ENCODE measurements at regions not wholly inside any gene's neighbourhood (a gene's known extent, or its start where the extent isn't known, plus 50 kb on each side); places are given as distances from the start of the nearest gene placed in this dataset.

DNA sequence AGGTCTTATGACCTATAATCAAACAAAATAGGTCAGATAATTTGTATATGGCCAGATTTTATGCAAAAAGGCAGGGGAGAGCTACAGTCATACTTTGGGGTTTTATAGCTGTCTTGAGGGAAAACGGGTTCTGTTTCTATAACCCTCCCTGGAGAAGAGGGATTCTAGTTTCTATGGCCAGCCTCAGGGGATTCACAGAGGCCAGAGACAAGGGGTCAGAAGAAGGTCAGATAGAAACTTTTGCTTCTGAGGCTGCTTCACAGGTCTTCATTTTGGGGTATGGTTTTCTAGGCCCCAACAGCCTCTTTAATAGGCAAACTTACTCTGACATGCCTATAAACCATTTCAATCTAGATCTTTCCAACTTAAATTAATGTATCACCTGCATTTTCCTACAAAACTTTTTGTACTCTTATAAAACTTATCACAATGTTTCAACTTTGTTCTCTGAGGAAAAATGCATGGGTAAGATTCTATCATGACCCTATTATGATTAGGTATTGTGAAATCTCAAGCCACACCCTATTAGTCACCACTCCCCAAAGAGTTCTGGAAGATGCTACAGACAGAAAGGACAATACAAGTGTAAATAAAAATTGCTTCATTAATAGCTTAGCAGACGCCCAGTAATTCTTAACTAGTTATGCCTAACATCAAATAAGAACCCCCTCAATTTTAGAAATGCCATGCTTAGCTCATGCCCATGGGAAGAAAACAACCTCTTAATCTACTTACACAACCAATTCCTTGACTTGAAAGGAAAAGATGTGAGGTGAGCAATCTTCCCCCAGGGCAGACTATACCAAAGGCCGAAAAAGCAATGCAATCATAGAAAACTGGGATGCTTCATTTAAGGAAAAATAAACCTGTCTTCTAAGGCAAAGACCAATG, 396.6 kb downstream of the TLR4 start:
- H3K27me3 ChIP-seq (ENCODE audit: control insufficient read depth, insufficient read depth, low read length): no peaks in the 10 kb centered on the region
- TF ChIP-seq CTCF (IDR thresholded peaks at IDR 0.05; ENCODE audit: low read depth, low read length): no peak
- CTCF ChIA-PET: no interaction called here
- H3K9me3 ChIP-seq (ENCODE audit: control insufficient read depth, insufficient read depth, low read length): peaks cover 9% of the 10 kb centered on the region; the same call in 1 of the 2 replicates
- POLR2A ChIA-PET: no interaction called here
- H3K27ac ChIP-seq (ENCODE audit: low read depth, low read length): no peak overlapping the region
- no peak overlapping the region for H3K4me3 ChIP-seq (ENCODE audit: low read depth, low read length)
- DNase-seq (ENCODE audit: low read depth, low spot score): no peak

- Histone ChIP-seq H3K27me3 (ENCODE audit: control insufficient read depth, insufficient read depth, low read length) (no peaks in the 10 kb centered on the region), H3K4me3 (ENCODE audit: low read depth, low read length) (no peak overlapping the region), H3K27ac (ENCODE audit: low read depth, low read length) (no peak overlapping the region), H3K9me3 (ENCODE audit: control insufficient read depth, insufficient read depth, low read length) (peaks cover 6% of the 10 kb centered on the region; the same call in 1 of the 2 replicates)
- no peak for DNase-seq (ENCODE audit: low read depth, low spot score)
- CTCF ChIA-PET: no interaction called here
- POLR2A ChIA-PET: no interaction called here
- TF ChIP-seq CTCF (IDR thresholded peaks at IDR 0.05; ENCODE audit: low read depth, low read length): no peak
These were observed 400.2 kb downstream of the TLR4 start for GRCh38 chr9:118104363-118104762.

- H3K4me3 ChIP-seq (ENCODE audit: low read depth, low read length): no peak overlapping the region
- no peak for DNase-seq (ENCODE audit: low read depth, low spot score)
- no peak overlapping the region for H3K27ac ChIP-seq (ENCODE audit: low read depth, low read length)
- H3K9me3 ChIP-seq (ENCODE audit: control insufficient read depth, insufficient read depth, low read length): peaks cover 4% of the 10 kb centered on the region
- TF ChIP-seq CTCF (IDR thresholded peaks at IDR 0.05; ENCODE audit: low read depth, low read length): no peak
- no peaks in the 10 kb centered on the region for H3K27me3 ChIP-seq (ENCODE audit: control insufficient read depth, insufficient read depth, low read length)
- ChIA-PET POLR2A (no interaction called here), CTCF (no interaction called here)
These were observed 404.8 kb downstream of the TLR4 start for GRCh38 chr9:118108971-118109370.

GRCh38 chr9:118109542-118109941, 405.3 kb downstream of the TLR4 start:
- peaks cover 7% of the 10 kb centered on the region for H3K9me3 ChIP-seq (ENCODE audit: control insufficient read depth, insufficient read depth, low read length)
- TF ChIP-seq CTCF (IDR thresholded peaks at IDR 0.05; ENCODE audit: low read depth, low read length): no peak
- no peak overlapping the region for H3K4me3 ChIP-seq (ENCODE audit: low read depth, low read length)
- ChIA-PET POLR2A (no interaction called here), CTCF (no interaction called here)
- no peaks in the 10 kb centered on the region for H3K27me3 ChIP-seq (ENCODE audit: control insufficient read depth, insufficient read depth, low read length)
- H3K27ac ChIP-seq (ENCODE audit: low read depth, low read length): no peak overlapping the region
- no peak for DNase-seq (ENCODE audit: low read depth, low spot score)

GRCh38 chr9:118121361-118121760, 417.2 kb downstream of the TLR4 start:
- no peak for DNase-seq (ENCODE audit: low read depth, low spot score)
- CTCF ChIA-PET: no interaction called here
- Histone ChIP-seq H3K4me3 (ENCODE audit: low read depth, low read length) (no peak overlapping the region), H3K27ac (ENCODE audit: low read depth, low read length) (no peak overlapping the region), H3K27me3 (ENCODE audit: control insufficient read depth, insufficient read depth, low read length) (no peaks in the 10 kb centered on the region), H3K9me3 (ENCODE audit: control insufficient read depth, insufficient read depth, low read length) (peaks cover 3% of the 10 kb centered on the region; the same call in 1 of the 2 replicates)
- TF ChIP-seq CTCF (IDR thresholded peaks at IDR 0.05; ENCODE audit: low read depth, low read length): no peak
- POLR2A ChIA-PET: no interaction called here
